OCI-M1 (cell line): ENCODE measurements at regions not wholly inside any gene's neighbourhood (a gene's known extent, or its start where the extent isn't known, plus 50 kb on each side); places are given as distances from the start of the nearest gene placed in this dataset.

ENCODE experiments used
- DNase-seq: peaks from one replicate; lab custom pipeline; 2025; lab: John Stamatoyannopoulos, UW

- no peak for DNase-seq
Observed at GRCh38 chrX:140848800-140849199, 139.2 kb downstream of the LINC00632 start.

GRCh38 chrX:140860718-140861117 is 141.7 kb upstream of the SPANXB1 start:
- DNase-seq = no peak

GRCh38 chrX:140866446-140866845 is 135.9 kb upstream of the SPANXB1 start:
- no peak for DNase-seq

GRCh38 chrX:140912606-140913005 is 89.8 kb upstream of the SPANXB1 start:
- DNase-seq = no peak

- no peak for DNase-seq
Observed at GRCh38 chrX:140913802-140914501, 88.4 kb upstream of the SPANXB1 start.

- no peak for DNase-seq
Observed at GRCh38 chrX:140916872-140917271, 85.5 kb upstream of the SPANXB1 start.

- DNase-seq = no peak
Observed at GRCh38 chrX:140917354-140918115, 84.9 kb upstream of the SPANXB1 start.

GRCh38 chrX:140918398-140919038 is 83.9 kb upstream of the SPANXB1 start:
- peak; percentile 79 for DNase-seq

GRCh38 chrX:140920416-140920815 is 82.0 kb upstream of the SPANXB1 start:
- no peak for DNase-seq

- DNase-seq = no peak
Observed at GRCh38 chrX:140923118-140923517, 79.3 kb upstream of the SPANXB1 start.

DNA sequence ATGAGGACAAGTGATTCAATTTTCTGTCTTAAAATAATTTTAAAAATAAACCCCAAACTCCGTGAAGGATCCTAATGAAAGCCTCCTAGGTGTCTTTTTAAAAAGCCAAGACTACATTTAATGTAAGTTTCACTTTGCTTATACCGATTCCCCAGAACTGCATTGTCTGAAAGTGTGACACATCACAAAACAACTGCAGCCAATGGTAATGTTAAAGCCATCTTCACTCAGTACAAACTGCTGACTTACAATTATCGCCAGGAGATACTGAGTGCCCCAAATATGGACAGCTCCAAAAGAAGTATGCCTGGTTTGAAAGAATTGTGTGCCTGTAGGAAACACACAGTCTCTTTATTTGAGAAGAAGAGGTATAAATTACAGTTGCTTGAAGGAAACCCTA is 73.7 kb upstream of the SPANXB1 start:
- no peak for DNase-seq

DNA sequence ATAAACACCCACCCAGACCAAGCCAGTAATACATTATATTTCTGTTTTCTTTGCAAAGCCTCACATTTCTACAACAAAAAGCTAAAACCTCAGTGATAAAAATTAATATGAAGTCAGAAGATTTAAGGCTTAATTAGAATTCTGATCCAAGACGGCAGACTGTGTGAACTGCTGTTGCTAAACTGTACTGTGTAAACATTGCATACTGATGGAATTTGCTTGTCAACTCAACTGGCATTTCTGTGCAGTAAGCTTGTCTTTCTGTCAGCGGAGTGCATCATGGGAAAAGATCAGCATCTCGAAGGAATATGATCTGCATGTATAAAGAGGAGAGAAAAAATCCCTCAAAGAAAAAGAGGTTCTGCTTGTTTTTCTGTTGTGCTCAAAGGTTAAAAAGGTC is 69.4 kb upstream of the SPANXB1 start:
- no peak for DNase-seq

- peak; percentile 1 for DNase-seq
Observed at GRCh38 chrX:140933874-140934655, 68.3 kb upstream of the SPANXB1 start.

DNA sequence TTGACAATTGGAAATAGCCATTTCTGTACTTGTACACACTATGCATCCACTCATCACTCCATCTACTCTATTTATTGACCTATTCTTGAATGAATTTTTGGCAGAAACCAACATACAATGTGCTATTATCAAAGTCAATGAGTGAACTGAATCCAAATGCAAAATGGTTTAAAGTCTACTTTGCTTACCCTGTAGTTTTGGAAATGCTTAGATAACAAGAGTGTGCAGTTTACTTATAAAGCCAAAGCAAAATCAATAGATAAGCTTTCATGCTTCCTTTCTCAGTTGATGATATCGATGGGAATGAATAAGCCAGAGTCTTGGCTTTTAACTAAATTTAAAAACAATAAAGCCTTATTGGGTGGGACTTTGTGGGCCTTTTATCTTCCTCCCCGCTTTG is 58.9 kb upstream of the SPANXB1 start:
- DNase-seq = no peak

DNA sequence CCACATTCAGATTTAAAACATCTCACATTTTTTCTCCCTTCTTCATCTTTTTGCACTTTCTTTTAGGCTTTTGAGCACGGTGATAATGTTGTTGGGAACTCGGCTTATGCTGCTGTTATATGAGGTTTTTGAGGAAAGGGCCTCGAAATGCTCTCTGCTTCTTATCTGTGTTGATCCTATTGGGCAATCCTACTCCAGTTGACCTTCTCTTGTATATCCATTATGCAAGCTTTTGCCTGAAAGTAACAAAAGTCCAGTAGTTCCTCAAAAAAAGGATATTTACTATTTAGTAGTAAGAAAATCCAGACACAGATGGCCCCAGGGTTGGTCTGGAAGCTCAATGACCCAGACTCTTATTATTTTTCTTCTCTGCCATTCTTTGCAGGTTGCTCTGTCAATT is 57.7 kb upstream of the SPANXB1 start:
- peak; percentile 7 for DNase-seq

DNA sequence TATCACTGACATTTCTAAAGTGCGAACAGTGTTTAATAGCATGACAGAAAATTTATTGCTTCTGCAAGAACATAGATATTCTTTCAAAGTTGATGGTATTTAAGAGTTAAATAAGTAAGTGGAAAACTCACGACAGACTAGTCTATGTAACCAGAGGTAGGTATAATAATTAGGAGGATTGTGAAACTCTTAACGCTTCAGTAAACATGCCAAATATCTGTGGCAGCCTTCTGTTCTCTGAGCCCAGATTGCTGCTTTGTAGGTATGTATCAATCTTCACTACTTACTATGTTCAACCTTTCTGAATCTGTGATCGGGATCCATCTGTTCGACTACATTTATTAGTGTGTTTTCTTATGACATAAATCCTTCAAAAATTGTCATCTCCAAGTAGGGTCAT is 53.6 kb upstream of the SPANXB1 start:
- no peak for DNase-seq

DNA sequence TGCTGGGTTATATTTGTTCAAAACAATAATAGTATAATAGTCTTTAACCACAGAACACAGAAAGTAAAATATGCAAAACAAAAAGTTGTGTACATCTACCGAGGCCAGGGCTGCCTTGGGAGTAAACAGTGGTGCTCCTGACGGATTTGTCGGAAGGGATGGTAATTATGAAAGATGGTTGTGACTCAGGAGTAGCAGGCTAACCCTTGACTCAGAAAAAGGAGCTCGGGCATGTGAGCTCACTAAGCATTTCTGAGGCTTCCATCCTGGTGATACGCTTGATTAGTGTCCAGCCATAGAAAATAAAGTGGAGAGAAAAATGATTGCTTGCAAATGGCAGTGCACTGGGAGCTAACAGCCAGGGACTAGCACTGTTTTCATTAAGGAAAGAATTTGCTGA is 53.2 kb upstream of the SPANXB1 start:
- no peak for DNase-seq
